HG03460 (cell line): ENCODE measurements at regions not wholly inside any gene's neighbourhood (a gene's known extent, or its start where the extent isn't known, plus 50 kb on each side); places are given as distances from the start of the nearest gene placed in this dataset.
"Not testable (repeated sequence)": the region's sequence is repeated elsewhere in the genome, so short reads cannot be mapped to it uniquely, and the experiment has no call there.

ENCODE experiments used
- ATAC-seq: cut with Tn5 transposase; IDR thresholded peaks from one replicate; pipeline ENCODE4 v1.9.1; 2021; ENCODE audit not compliant: unreplicated experiment

- no peak for ATAC-seq
These were observed 116.8 kb upstream of the SLC38A4 start for GRCh38 chr12:46942579-46942978.

- ATAC-seq = no peak
These were observed 118.3 kb upstream of the SLC38A4 start for GRCh38 chr12:46944088-46944487.

- no peak for ATAC-seq
These were observed 119.0 kb upstream of the SLC38A4 start for GRCh38 chr12:46944771-46945170.

- ATAC-seq = no peak
These were observed 119.8 kb upstream of the SLC38A4 start for GRCh38 chr12:46945591-46945990.

GRCh38 chr12:46946137-46946536 is 120.3 kb upstream of the SLC38A4 start:
- no peak for ATAC-seq

GRCh38 chr12:46948936-46949545 is 123.2 kb upstream of the SLC38A4 start:
- ATAC-seq = no peak

- ATAC-seq = no peak
These were observed 124.3 kb upstream of the SLC38A4 start for GRCh38 chr12:46950094-46950493.

- no peak for ATAC-seq
These were observed 126.4 kb upstream of the PCED1B start for GRCh38 chr12:46952880-46953483.

- ATAC-seq = no peak
These were observed 122.9 kb upstream of the PCED1B start for GRCh38 chr12:46956451-46957035.

GRCh38 chr12:46958053-46958452 is 121.4 kb upstream of the PCED1B start:
- no peak for ATAC-seq

- ATAC-seq = no peak
These were observed 120.7 kb upstream of the PCED1B start for GRCh38 chr12:46958599-46959290.

GRCh38 chr12:46959502-46959901 is 119.9 kb upstream of the PCED1B start:
- ATAC-seq = no peak

- no peak for ATAC-seq
These were observed 118.7 kb upstream of the PCED1B start for GRCh38 chr12:46960681-46961080.

GRCh38 chr12:46963191-46963590 is 116.2 kb upstream of the PCED1B start:
- ATAC-seq = no peak

- ATAC-seq = no peak
These were observed 115.1 kb upstream of the PCED1B start for GRCh38 chr12:46963977-46964971.

GRCh38 chr12:46965137-46965536 is 114.3 kb upstream of the PCED1B start:
- no peak for ATAC-seq

- no peak for ATAC-seq
These were observed 113.5 kb upstream of the PCED1B start for GRCh38 chr12:46965880-46966279.

- ATAC-seq = no peak
These were observed 108.8 kb upstream of the PCED1B start for GRCh38 chr12:46970636-46971035.

- ATAC-seq = not testable (repeated sequence)
These were observed 105.5 kb upstream of the PCED1B start for GRCh38 chr12:46973937-46974336.

- ATAC-seq = no peak
These were observed 101.5 kb upstream of the PCED1B start for GRCh38 chr12:46977871-46978375.

GRCh38 chr12:46981622-46982021 is 97.8 kb upstream of the PCED1B start:
- no peak for ATAC-seq
